Keratinocyte (primary cell): ENCODE measurements at regions not wholly inside any gene's neighbourhood (a gene's known extent, or its start where the extent isn't known, plus 50 kb on each side); places are given as distances from the start of the nearest gene placed in this dataset.
"Not testable (repeated sequence)": the region's sequence is repeated elsewhere in the genome, so short reads cannot be mapped to it uniquely, and the experiment has no call there.

ENCODE experiments used
- EZH2 ChIP-seq: IDR thresholded peaks from one replicate; pipeline ENCODE4 v1.6.1; 2012; ENCODE audit warnings: inconsistent platforms, mild to moderate bottlenecking, low read length, moderate library complexity
- TF ChIP-seq, protein P1 (sequence below), 3 experiments: IDR thresholded peaks in 1 of 3; conservative IDR thresholded peaks in 1 of 3; optimal IDR thresholded peaks in 1 of 3; 2 replicates in 2 of 3; 3 replicates in 1 of 3; pipeline versions ENCODE3 to v1.5.1; 2011; ENCODE audit warnings: low read length in 3 of 3, mild to moderate bottlenecking in 3 of 3, moderate library complexity in 2 of 3, control low read depth in 1 of 3, inconsistent platforms in 1 of 3; ENCODE audit not compliant: insufficient read depth in 2 of 3; ENCODE audit errors: extremely low read depth in 1 of 3

DNA sequence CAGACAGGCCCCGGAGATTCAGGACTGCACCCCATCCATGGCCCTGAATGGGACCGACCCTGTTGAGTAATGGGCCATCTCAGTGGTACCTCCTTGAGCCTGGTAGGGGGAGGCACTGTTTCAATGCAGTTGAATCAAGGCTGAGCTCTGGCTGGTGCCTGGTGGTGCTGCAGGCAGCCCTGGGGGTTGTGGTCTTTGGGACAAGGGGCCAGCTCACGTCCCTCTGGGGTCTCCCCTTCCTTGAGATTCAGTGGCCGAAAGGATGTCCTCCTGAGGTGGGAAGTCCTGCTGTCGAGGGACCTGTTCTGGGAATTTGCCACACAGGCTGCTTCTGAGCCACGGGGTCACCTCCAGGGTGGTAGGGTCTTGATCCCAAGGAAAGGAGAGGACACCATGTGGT lies 190.7 kb downstream of the UBE3A start:
- TF ChIP-seq, protein P1, sequence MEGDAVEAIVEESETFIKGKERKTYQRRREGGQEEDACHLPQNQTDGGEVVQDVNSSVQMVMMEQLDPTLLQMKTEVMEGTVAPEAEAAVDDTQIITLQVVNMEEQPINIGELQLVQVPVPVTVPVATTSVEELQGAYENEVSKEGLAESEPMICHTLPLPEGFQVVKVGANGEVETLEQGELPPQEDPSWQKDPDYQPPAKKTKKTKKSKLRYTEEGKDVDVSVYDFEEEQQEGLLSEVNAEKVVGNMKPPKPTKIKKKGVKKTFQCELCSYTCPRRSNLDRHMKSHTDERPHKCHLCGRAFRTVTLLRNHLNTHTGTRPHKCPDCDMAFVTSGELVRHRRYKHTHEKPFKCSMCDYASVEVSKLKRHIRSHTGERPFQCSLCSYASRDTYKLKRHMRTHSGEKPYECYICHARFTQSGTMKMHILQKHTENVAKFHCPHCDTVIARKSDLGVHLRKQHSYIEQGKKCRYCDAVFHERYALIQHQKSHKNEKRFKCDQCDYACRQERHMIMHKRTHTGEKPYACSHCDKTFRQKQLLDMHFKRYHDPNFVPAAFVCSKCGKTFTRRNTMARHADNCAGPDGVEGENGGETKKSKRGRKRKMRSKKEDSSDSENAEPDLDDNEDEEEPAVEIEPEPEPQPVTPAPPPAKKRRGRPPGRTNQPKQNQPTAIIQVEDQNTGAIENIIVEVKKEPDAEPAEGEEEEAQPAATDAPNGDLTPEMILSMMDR (optimal IDR thresholded peaks at IDR 0.05 in 1 of 3, IDR thresholded peaks at IDR 0.05 in 1 of 3, conservative IDR thresholded peaks at IDR 0.05 in 1 of 3; ENCODE audit: extremely low read depth in 1 of 3, insufficient read depth in 2 of 3, low read length in 3 of 3), result not testable (repeated sequence)
- TF ChIP-seq EZH2, result not testable (repeated sequence)
